HEK293T (cell line): ENCODE measurements at regions not wholly inside any gene's neighbourhood (a gene's known extent, or its start where the extent isn't known, plus 50 kb on each side); places are given as distances from the start of the nearest gene placed in this dataset.

Experiments
- CTCF ChIA-PET: fragments of 350-600 bp; formaldehyde crosslinking; extraction: SDS; loops from one replicate; lab custom pipeline; 2021; ENCODE audit warnings: antibody characterized with exemption, inconsistent platforms; lab: Yijun Ruan, JAX
- POLR2A ChIA-PET: fragments of 350-600 bp; formaldehyde crosslinking; extraction: SDS; loops from one replicate; lab custom pipeline; 2020; ENCODE audit warnings: antibody characterized with exemption, inconsistent platforms; lab: Yijun Ruan, JAX
- DNase-seq: peaks from one replicate; pipeline ENCODE4 v3.0.0; 2012; ENCODE audit warnings: mixed read lengths; ENCODE audit errors: extremely low spot score
- ARNT ChIP-seq: fragments of 450-650 bp; IDR thresholded peaks from 2 replicates; pipeline ENCODE4 v1.6.1; 2017; ENCODE audit warnings: mild to moderate bottlenecking
- BHLHE40 ChIP-seq: fragments of 450-650 bp; IDR thresholded peaks from 2 replicates; pipeline ENCODE4 v1.6.1; 2016; ENCODE audit warnings: mild to moderate bottlenecking, moderate library complexity, borderline replicate concordance
- CTBP1 ChIP-seq: fragments of 450-650 bp; IDR thresholded peaks from 2 replicates; pipeline ENCODE4 v1.6.1; 2016; ENCODE audit warnings: borderline replicate concordance
- ELF4 ChIP-seq: fragments of 450-650 bp; IDR thresholded peaks from 2 replicates; pipeline ENCODE4 v1.6.1; 2017; ENCODE audit warnings: antibody characterized with exemption
- FOXA1 ChIP-seq: fragments of 450-650 bp; IDR thresholded peaks from 2 replicates; pipeline ENCODE4 v1.6.1; 2016; ENCODE audit warnings: mild to moderate bottlenecking
- FOXK2 ChIP-seq: fragments of 450-650 bp; IDR thresholded peaks from 2 replicates; pipeline ENCODE4 v1.6.1; 2016; ENCODE audit warnings: mild to moderate bottlenecking
- FOXM1 ChIP-seq: fragments of 450-650 bp; IDR thresholded peaks from 2 replicates; pipeline ENCODE4 v1.6.1; 2017; ENCODE audit warnings: mild to moderate bottlenecking, borderline replicate concordance
- HDGF ChIP-seq: fragments of 450-650 bp; IDR thresholded peaks from 2 replicates; pipeline ENCODE4 v1.6.1; 2017; ENCODE audit warnings: antibody characterized with exemption, borderline replicate concordance
- L3MBTL2 ChIP-seq: fragments of 450-650 bp; conservative IDR thresholded peaks from 2 replicates; pipeline ENCODE4 v1.6.1; 2016; ENCODE audit warnings: mild to moderate bottlenecking
- LEF1 ChIP-seq: fragments of 450-650 bp; IDR thresholded peaks from 2 replicates; pipeline ENCODE4 v1.6.1; 2017; ENCODE audit warnings: mild to moderate bottlenecking, borderline replicate concordance
- NFRKB ChIP-seq: fragments of 450-650 bp; IDR thresholded peaks from 2 replicates; pipeline ENCODE4 v1.6.1; 2016; ENCODE audit warnings: mild to moderate bottlenecking, moderate library complexity
- SP1 ChIP-seq: fragments of 450-650 bp; IDR thresholded peaks from 2 replicates; pipeline ENCODE4 v1.6.1; 2017
- SUZ12 ChIP-seq: fragments of 450-650 bp; IDR thresholded peaks from 2 replicates; pipeline ENCODE4 v1.6.1; 2016; ENCODE audit warnings: mild to moderate bottlenecking
- TARDBP ChIP-seq: fragments of 450-650 bp; IDR thresholded peaks from 2 replicates; pipeline ENCODE4 v1.6.1; 2016
- ZNF384 ChIP-seq: fragments of 450-650 bp; IDR thresholded peaks from 2 replicates; pipeline ENCODE4 v1.6.1; 2016
- TF ChIP-seq, protein P1 (sequence below): fragments of 450-650 bp; IDR thresholded peaks from 2 replicates; pipeline ENCODE4 v1.6.1; 2016

- CTCF ChIA-PET, result no interaction called here
Measured at GRCh38 chr3:34360713-34361112, 562.3 kb downstream of the PDCD6IP start.

DNA sequence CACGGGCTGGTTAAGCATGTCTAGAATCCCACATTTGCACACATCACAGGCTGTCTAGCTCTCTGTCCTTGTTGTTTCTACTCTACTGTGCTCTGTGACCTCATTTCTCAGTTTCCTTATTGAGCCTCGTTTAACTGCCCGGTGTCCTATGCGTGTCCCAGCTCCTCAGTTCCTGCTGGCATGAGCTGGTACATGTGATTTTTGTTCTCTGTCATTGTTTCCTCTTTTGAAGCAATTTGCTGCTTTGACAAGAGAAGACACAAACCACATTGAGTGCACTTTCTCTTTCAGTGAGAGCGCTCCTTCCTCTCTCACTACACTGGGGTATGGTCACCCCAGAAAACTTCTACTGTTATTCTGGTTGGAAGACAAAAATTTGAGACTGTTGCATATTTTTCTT lies 563.5 kb downstream of the PDCD6IP start:
- TF ChIP-seq FOXM1 (no peak), FOXK2 (no peak), BHLHE40 (no peak), SUZ12 (no peak), CTBP1 (no peak), ELF4 (no peak), NFRKB (no peak), LEF1 (no peak), TARDBP (no peak), ZNF384 (no peak), HDGF (no peak), ARNT (no peak), FOXA1 (no peak)

More at GRCh38 chr3:34360713-34361112, 562.3 kb downstream of the PDCD6IP start:
- TF ChIP-seq FOXM1, result no peak
- TF ChIP-seq FOXK2, result no peak
- no peak for TF ChIP-seq LEF1
- no peak for TF ChIP-seq ARNT
- POLR2A ChIA-PET, result no interaction called here
- no peak for DNase-seq

DNA sequence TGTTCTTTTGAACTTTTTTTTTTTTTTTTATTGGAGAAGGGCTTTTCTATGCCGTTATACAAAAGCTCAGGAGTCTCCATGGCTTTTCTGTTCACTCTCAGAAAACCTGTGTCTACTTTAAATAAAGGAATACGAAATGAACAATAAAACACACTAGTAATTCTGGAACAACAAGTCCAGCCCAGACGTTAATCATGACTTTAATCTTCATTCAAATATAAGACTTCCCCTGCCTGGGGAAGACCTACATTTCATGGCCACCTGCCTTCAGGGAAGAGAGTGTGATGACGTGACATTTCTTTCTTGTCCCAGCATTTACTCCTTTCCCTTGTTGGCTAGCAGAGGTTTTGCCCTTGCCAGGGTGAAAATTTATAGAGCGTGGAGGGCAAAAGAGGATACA lies 564.5 kb downstream of the PDCD6IP start:
- DNase-seq, result no peak
- ChIA-PET POLR2A (no interaction called here), CTCF (no interaction called here)
- TF ChIP-seq ELF4 (no peak), FOXK2 (no peak), ARNT (no peak), SUZ12 (no peak), FOXM1 (no peak), SP1 (no peak), FOXA1 (no peak), NFRKB (no peak), BHLHE40 (no peak), CTBP1 (no peak), TARDBP (no peak), L3MBTL2 (no peak), HDGF (no peak)
- TF ChIP-seq, protein P1, sequence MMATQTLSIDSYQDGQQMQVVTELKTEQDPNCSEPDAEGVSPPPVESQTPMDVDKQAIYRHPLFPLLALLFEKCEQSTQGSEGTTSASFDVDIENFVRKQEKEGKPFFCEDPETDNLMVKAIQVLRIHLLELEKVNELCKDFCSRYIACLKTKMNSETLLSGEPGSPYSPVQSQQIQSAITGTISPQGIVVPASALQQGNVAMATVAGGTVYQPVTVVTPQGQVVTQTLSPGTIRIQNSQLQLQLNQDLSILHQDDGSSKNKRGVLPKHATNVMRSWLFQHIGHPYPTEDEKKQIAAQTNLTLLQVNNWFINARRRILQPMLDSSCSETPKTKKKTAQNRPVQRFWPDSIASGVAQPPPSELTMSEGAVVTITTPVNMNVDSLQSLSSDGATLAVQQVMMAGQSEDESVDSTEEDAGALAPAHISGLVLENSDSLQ, result no peak

More for the DNA sequence above, 563.5 kb downstream of the PDCD6IP start:
- DNase-seq, result no peak
- CTCF ChIA-PET, result no interaction called here
- POLR2A ChIA-PET, result no interaction called here

DNA sequence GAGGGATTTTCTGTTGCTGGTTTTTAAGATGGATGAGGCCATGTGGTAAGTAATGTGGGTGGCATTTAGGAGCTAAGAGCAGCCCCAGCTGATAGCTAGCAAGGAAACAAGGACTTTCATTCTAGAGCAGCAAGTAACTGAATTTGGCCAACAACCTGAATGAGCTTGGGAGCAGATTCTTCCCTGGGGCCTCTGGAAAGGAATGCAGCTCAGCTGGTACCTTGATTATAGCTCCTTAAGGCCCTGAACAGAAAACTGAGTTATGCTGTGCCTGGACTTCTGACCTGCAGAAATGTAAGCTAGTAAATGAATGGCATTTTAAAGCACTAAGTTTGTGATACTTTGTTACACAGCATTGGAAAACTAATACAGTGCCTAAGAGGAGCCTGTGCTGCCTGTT lies 565.5 kb downstream of the PDCD6IP start:
- POLR2A ChIA-PET, result no interaction called here
- TF ChIP-seq SUZ12, result no peak
- TF ChIP-seq L3MBTL2, result no peak
- TF ChIP-seq ELF4, result no peak
- no peak for TF ChIP-seq ARNT
- no peak for TF ChIP-seq LEF1
- TF ChIP-seq BHLHE40, result no peak
- TF ChIP-seq SP1, result no peak
- TF ChIP-seq HDGF, result no peak
- no peak for TF ChIP-seq FOXA1
- no peak for TF ChIP-seq NFRKB
- TF ChIP-seq, protein P1, result no peak
- no peak for TF ChIP-seq TARDBP
- no peak for TF ChIP-seq FOXM1
- TF ChIP-seq FOXK2, result no peak
- CTCF ChIA-PET, result no interaction called here
- DNase-seq, result no peak

- TF ChIP-seq ELF4 (no peak), FOXA1 (no peak), SP1 (no peak), BHLHE40 (no peak), L3MBTL2 (no peak), ZNF384 (no peak), FOXK2 (no peak), LEF1 (no peak), TARDBP (no peak), FOXM1 (no peak), NFRKB (no peak), CTBP1 (no peak), SUZ12 (no peak), ARNT (no peak), HDGF (no peak)
- TF ChIP-seq, protein P1, result no peak
- ChIA-PET POLR2A (no interaction called here), CTCF (no interaction called here)
- DNase-seq, result no peak
Measured at GRCh38 chr3:34364335-34364734, 565.9 kb downstream of the PDCD6IP start.

GRCh38 chr3:34365231-34365630 lies 566.8 kb downstream of the PDCD6IP start:
- no peak for DNase-seq
- POLR2A ChIA-PET, result no interaction called here
- TF ChIP-seq BHLHE40, result no peak
- TF ChIP-seq, protein P1, result no peak
- TF ChIP-seq NFRKB, result no peak
- no peak for TF ChIP-seq HDGF
- TF ChIP-seq ZNF384, result no peak
- TF ChIP-seq TARDBP, result no peak
- TF ChIP-seq ELF4, result no peak
- no peak for TF ChIP-seq ARNT
- no peak for TF ChIP-seq CTBP1
- TF ChIP-seq L3MBTL2, result no peak
- TF ChIP-seq FOXA1, result no peak
- TF ChIP-seq SP1, result no peak
- no peak for TF ChIP-seq FOXK2
- CTCF ChIA-PET, result no interaction called here
